C4-2B (cell line): ENCODE measurements at regions not wholly inside any gene's neighbourhood (a gene's known extent, or its start where the extent isn't known, plus 50 kb on each side); places are given as distances from the start of the nearest gene placed in this dataset.

ENCODE experiments used
- ZFX ChIP-seq: fragments of 450-650 bp; IDR thresholded peaks from 2 replicates; pipeline ENCODE4 v1.6.1; 2017
- TF ChIP-seq, protein P1 (sequence below): fragments of 450-650 bp; conservative IDR thresholded peaks from 2 replicates; pipeline ENCODE4 v1.5.1; 2017; ENCODE audit warnings: mild to moderate bottlenecking

DNA sequence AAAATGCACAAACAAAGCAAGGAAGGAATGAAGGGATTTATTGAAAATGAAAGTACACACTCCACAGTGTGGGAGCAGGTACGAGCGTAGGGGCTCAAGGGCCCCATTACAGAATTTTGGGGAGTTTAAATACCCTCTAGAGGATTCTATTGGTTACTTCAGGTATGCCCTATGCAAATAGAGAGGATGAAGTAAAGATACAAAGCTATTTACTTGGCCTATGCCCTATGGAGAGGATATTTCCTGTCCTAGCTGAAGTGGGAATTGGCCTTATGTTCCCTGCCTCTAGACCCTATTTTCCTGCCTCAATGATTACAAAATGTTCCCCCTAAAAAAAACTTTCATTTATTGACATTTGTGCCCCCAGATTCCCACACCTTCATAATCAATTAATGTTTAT is 59.7 kb upstream of the ASIP start:
- TF ChIP-seq, protein P1, sequence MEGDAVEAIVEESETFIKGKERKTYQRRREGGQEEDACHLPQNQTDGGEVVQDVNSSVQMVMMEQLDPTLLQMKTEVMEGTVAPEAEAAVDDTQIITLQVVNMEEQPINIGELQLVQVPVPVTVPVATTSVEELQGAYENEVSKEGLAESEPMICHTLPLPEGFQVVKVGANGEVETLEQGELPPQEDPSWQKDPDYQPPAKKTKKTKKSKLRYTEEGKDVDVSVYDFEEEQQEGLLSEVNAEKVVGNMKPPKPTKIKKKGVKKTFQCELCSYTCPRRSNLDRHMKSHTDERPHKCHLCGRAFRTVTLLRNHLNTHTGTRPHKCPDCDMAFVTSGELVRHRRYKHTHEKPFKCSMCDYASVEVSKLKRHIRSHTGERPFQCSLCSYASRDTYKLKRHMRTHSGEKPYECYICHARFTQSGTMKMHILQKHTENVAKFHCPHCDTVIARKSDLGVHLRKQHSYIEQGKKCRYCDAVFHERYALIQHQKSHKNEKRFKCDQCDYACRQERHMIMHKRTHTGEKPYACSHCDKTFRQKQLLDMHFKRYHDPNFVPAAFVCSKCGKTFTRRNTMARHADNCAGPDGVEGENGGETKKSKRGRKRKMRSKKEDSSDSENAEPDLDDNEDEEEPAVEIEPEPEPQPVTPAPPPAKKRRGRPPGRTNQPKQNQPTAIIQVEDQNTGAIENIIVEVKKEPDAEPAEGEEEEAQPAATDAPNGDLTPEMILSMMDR: no peak
- no peak for TF ChIP-seq ZFX
